GF-D8 (cell line): ENCODE measurements at regions not wholly inside any gene's neighbourhood (a gene's known extent, or its start where the extent isn't known, plus 50 kb on each side); places are given as distances from the start of the nearest gene placed in this dataset.

Source experiments
- DNase-seq: peaks from one replicate; lab custom pipeline; 2025; lab: John Stamatoyannopoulos, UW

DNA sequence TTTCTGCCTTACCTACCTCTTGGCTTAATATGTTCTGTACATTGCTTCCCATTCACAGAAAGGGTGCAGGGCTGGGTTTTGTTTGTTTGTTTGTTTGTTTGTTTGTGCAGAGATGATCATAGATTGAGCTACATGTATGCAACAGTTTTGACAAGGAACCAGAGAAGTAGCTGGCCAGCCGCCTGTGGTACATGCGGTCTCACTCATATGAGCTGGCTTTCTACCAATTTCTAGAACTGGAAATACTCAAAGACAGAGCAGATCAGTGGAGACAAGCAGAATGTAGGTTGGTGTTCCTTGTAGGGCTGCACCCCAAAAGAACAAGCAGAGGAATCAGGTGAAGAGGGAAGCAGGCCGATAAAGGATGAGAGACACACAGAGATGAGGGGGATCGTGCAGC is 502.7 kb downstream of the SOX2 start:
- no peak for DNase-seq

- DNase-seq = no peak
These were observed 504.2 kb downstream of the SOX2 start for GRCh38 chr3:182215881-182216280.

GRCh38 chr3:182216311-182216970 is 504.7 kb downstream of the SOX2 start:
- DNase-seq = no peak

DNA sequence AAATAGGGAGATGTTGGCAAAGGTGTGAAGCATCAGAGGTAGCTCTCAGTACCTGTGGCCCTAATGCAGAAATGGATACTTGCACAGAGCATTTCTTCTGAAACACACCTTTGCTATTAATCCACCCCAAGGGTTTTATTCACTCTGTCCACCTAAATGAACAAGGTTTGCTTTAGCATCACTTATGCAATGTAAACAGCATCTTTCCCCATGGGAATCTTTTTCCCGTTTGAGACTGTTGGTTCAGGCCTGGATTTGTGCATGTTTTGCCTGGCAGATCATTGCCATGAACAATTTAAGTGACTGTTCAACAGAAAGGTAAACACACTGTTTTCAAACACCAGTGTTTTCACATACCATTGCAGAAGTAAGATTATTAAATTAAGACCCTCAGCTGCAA is 508.3 kb downstream of the SOX2 start:
- no peak for DNase-seq

- DNase-seq = no peak
These were observed 508.7 kb downstream of the SOX2 start for GRCh38 chr3:182220471-182220870.

GRCh38 chr3:182226995-182227394 is 515.3 kb downstream of the SOX2 start:
- no peak for DNase-seq

DNA sequence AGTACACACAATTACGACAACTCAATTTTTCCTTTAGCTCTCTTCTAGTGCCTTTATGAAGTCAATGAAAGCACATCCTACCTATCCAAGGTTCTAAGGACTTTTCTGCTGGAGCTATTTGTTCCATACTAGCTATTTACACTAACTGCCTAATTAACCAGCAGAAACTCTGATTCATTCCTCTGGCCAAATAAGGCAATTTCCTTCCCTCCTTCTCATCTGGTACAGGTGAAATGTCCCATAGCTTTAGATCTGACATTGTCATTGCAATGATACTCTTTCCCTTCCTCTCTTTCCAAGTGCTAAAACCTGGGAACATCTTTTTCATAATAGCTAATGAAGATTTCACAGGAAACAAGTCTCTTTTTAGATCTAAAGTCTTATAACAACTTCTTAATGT is 521.7 kb downstream of the SOX2 start:
- DNase-seq = no peak

GRCh38 chr3:182233957-182234356 is 522.2 kb downstream of the SOX2 start:
- no peak for DNase-seq

DNA sequence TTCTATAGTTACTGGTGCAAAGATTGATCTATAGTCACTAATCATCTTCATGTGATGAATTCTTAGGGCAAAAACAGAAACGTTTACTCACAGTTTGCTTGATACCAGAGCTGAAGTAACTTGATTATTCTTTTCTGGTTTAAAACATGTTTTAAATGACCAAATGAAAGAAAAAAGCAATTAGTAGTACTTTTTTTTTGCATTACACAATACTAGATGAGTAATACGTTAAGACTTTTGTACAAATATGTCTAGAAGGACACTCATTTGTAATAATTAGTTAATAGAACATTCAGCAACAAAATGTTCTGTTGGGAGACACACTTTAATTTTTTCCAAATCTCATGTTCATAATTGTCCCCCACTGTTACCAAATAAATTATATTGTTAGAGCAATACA is 523.2 kb downstream of the SOX2 start:
- DNase-seq = no peak

- DNase-seq = no peak
These were observed 523.8 kb downstream of the SOX2 start for GRCh38 chr3:182235504-182235903.

DNA sequence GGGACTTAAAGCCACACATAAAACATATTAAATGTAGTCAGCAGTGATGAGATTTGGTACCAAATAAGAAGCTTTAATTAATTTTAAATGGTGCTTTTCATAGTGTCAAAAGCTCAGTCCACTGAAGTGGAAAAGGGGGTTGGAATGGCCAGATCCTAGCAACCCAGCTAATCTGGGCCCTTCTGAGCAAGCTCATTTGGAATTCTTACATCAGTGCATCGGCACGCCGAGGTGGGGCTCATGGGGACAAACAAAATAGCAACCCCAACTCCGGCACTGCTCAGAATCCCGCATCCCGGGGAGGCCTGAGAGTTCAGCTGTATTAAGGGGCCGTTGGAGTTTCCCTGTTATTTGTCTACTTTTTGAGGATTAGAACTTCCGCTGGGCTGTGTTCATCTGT is 526.4 kb downstream of the SOX2 start:
- DNase-seq = no peak

GRCh38 chr3:182239316-182239715 is 527.6 kb downstream of the SOX2 start:
- DNase-seq = no peak

- no peak for DNase-seq
These were observed 528.7 kb downstream of the SOX2 start for GRCh38 chr3:182240474-182240873.

GRCh38 chr3:182241196-182241765 is 529.6 kb downstream of the SOX2 start:
- no peak for DNase-seq

GRCh38 chr3:182241766-182242488 is 530.2 kb downstream of the SOX2 start:
- no peak for DNase-seq

DNA sequence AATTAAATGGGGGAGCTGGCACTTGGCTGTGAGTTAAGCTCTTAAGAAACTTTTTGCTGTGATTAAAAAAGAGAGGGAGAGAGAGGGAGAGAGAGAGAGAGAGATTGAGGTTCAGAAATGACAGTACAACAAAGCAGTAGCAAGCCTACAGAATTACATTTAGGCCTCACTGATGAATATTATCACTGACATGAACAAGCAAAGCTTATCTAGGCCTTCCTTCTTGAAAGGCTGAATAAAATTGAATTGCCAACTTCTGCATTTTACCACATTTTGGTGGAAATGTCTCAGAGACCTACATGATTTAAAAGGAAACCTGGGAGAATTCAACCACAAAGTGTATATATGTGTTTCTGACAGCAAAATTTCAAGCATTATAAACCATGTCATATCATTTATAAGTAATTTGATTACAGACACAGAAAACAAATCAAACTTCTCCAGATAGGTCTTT is 530.8 kb downstream of the SOX2 start:
- no peak for DNase-seq

- DNase-seq = no peak
These were observed 531.9 kb downstream of the SOX2 start for GRCh38 chr3:182243625-182244024.

GRCh38 chr3:182244222-182244971 is 532.7 kb downstream of the SOX2 start:
- DNase-seq = no peak

- no peak for DNase-seq
These were observed 533.3 kb downstream of the SOX2 start for GRCh38 chr3:182245059-182245458.

DNA sequence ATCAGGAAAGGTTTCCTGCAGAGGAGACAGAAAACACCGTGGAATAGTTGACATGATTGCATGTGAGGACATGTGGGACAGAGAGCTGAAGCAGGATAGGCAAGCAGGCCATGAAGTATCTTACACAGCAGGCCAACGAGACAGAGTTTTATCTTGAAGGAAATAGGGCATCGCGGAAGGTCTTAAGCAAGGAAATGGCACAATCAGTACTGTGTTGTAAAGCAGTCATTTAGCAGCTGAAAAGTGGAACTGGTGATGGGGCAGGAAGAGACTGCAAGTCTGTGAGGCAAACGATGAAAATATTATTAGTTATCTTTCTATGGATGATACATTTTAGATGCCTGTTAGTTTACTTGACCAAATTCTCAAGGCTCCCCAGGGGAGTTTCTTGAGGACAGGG is 535.1 kb downstream of the SOX2 start:
- peak; percentile 50 for DNase-seq

DNA sequence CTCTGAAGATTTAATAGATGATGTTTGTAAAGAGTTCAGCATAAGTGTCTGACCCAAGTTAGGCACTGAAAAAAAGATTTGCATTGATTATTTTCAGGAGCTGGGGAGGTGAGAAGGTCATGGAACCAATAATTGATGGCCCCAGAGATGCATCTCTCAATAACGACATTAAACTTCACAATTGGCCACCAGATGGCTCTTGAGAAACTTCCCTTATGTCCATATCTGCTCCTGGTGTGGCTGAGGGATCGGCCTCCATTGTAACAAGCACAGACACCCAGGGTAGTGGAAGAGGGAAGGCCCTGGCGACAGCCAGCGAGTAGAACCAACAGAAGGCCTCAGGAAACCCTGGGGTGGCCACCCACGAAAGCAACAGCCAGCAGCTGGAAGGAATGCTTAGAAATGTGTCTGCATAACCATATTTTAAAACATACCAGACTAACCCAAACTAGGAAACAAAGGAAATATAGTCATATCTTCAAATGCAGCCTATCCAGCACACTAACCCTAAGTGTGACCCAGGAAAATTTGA is 536.7 kb downstream of the SOX2 start:
- no peak for DNase-seq

GRCh38 chr3:182252802-182253201 is 540.5 kb upstream of the ATP11B start:
- DNase-seq = no peak
